ENCODE measurements at regions not wholly inside any gene's neighbourhood (a gene's known extent, or its start where the extent isn't known, plus 50 kb on each side); places are given as distances from the start of the nearest gene placed in this dataset.

DNA sequence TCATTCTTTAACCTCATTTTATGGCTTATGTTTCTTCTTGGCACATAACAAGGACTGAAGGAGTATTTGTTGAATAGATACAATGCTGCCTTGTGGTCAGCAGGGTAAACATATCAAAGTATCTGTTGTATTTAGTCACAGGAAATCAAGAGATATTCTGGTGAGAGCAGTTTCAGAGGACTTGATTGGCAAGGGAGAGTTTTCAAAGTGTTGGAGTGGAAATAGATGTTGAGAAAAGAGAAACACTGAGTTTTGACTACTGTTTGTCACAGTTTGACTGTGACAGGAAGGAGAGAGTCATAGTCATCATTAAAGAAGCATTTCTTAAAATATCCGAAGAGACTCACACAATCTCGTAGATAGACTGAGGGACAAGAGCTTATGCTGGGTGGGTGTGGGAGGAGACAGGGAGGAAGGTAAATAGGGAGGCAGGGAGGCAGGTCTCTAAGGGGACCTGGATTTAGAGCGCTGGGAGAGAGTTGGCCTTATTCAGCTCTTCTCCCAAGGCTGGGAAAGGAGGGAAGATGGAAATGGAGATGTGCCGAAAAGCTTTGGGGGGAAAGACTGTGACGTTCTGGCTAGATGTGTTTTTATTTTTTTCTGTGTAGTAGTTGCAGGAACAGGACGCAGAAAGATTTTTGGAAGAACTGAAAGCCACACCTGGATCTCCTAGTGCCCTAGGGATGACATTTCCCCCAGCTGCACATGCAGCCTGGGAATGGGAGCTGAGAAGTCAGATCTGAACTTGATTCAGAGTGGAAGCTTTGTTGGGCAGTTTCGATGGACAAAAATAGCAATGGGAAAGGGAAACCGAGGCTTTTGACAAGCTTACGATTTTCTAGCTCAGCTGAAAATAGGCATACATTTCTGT lies 65.0 kb upstream of the IFNGR1 start:
- TF ChIP-seq POLR2A (IDR thresholded peaks at IDR 0.05), result no peak
- TF ChIP-seq, protein P1, sequence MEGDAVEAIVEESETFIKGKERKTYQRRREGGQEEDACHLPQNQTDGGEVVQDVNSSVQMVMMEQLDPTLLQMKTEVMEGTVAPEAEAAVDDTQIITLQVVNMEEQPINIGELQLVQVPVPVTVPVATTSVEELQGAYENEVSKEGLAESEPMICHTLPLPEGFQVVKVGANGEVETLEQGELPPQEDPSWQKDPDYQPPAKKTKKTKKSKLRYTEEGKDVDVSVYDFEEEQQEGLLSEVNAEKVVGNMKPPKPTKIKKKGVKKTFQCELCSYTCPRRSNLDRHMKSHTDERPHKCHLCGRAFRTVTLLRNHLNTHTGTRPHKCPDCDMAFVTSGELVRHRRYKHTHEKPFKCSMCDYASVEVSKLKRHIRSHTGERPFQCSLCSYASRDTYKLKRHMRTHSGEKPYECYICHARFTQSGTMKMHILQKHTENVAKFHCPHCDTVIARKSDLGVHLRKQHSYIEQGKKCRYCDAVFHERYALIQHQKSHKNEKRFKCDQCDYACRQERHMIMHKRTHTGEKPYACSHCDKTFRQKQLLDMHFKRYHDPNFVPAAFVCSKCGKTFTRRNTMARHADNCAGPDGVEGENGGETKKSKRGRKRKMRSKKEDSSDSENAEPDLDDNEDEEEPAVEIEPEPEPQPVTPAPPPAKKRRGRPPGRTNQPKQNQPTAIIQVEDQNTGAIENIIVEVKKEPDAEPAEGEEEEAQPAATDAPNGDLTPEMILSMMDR (IDR thresholded peaks at IDR 0.05), result no peak

All from tibial nerve (tissue), 3 donors.